Activated naive CD4-positive, alpha-beta T cell treated with anti-CD3 and anti-CD28 coated beads, Interleukin-2, amount 10 ng/mL, durations not matched to agents 7 days and 5 days (primary cell): ENCODE measurements at regions not wholly inside any gene's neighbourhood (a gene's known extent, or its start where the extent isn't known, plus 50 kb on each side); places are given as distances from the start of the nearest gene placed in this dataset.
A peak's percentile ranks its signal among the peaks of the same experiment; 100 is the strongest.
"Not testable (repeated sequence)": the region's sequence is repeated elsewhere in the genome, so short reads cannot be mapped to it uniquely, and the experiment has no call there.

Experiments
- CTCF ChIA-PET: fragments of 350-600 bp; sonication (Branson Sonifier 250); formaldehyde crosslinking; loops from one replicate; lab custom pipeline; 2021; ENCODE audit warnings: antibody characterized with exemption; lab: Charles Lee
- DNase-seq: peaks from one replicate; pipeline ENCODE4 v3.0.0-alpha.2; 2020
- H3K27ac Mint-ChIP-seq: one replicate; pipeline ENCODE4 v1.8.0; 2021; ENCODE audit warnings: mild to moderate bottlenecking, moderate library complexity, mixed read lengths
- H3K27me3 Mint-ChIP-seq: one replicate; pipeline ENCODE4 v1.8.0; 2021; ENCODE audit warnings: mild to moderate bottlenecking, mixed read lengths
- H3K36me3 Mint-ChIP-seq: one replicate; pipeline ENCODE4 v1.8.0; 2021; ENCODE audit warnings: mixed read lengths
- H3K4me1 Mint-ChIP-seq: one replicate; pipeline ENCODE4 v1.8.0; 2021; ENCODE audit warnings: mixed read lengths
- H3K4me3 Mint-ChIP-seq: one replicate; pipeline ENCODE4 v1.8.0; 2021; ENCODE audit warnings: mild to moderate bottlenecking, moderate library complexity, mixed read lengths
- H3K9me3 Mint-ChIP-seq: one replicate; pipeline ENCODE4 v1.8.0; 2021; ENCODE audit warnings: mixed read lengths

DNA sequence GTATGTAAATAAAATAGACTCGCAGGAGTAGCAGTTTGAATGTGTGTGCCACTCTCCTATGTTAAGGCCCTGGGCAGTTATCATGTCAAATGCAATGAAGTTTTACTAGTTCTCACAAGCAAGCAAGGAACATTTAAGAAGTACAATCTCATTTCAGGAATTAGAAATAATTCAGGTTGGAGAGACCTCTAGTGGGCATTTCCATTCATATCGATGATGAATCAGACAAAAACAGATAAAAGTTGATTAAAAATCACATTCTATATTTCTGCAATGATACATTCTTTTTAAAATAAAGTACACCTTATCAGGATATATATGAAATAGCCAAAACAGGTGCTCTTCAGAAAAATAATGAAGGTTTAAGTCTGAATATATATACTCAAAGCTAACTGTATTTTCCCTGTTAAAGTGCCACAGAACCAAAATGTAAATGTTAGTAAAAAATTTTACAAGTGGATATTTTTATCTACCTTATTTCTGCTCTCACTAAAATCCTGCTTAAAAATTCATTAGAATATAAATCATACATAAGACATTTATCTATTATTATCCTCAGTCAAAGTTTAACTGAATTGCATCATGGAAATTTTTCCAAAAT, 492.4 kb upstream of the FRG2C start:
- Mint-ChIP-seq H3K27ac (no peak overlapping the region), H3K36me3 (no peaks in the 10 kb centered on the region), H3K4me3 (no peak overlapping the region), H3K27me3 (no peaks in the 10 kb centered on the region), H3K9me3 (no peaks in the 10 kb centered on the region), H3K4me1 (no peaks in the 10 kb centered on the region)
- CTCF ChIA-PET: interaction anchor here (0.5 to 1.6 kb wide), 2 partner anchors 8 to 51 kb away, joined by 3 to 4 read pairs; no protein-coding TSS in a partner anchor
- no peak for DNase-seq

DNA sequence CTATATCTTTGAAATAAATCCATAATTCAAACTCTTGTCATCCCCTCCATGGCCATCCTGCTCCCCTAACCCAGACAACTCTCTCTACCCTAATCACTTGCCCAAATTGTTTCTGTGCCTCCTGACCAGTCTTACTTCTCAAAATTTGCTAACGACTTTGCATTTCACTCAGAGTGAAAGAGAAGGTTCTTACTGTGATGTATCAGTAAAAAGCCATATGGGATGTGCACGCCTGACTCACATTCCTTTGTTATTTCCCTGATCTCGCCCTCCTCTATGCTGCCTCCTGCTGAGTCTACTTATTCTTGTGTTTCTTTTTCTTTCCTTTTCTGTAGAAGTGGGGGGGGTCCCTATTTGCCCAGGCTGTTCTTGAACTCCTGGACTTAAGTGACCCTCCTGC, 487.2 kb upstream of the FRG2C start:
- Mint-ChIP-seq H3K4me3 (no peak overlapping the region), H3K27ac (no peak overlapping the region), H3K9me3 (no peaks in the 10 kb centered on the region), H3K4me1 (no peaks in the 10 kb centered on the region), H3K36me3 (no peaks in the 10 kb centered on the region), H3K27me3 (no peaks in the 10 kb centered on the region)
- CTCF ChIA-PET: no interaction called here
- no peak for DNase-seq

DNA sequence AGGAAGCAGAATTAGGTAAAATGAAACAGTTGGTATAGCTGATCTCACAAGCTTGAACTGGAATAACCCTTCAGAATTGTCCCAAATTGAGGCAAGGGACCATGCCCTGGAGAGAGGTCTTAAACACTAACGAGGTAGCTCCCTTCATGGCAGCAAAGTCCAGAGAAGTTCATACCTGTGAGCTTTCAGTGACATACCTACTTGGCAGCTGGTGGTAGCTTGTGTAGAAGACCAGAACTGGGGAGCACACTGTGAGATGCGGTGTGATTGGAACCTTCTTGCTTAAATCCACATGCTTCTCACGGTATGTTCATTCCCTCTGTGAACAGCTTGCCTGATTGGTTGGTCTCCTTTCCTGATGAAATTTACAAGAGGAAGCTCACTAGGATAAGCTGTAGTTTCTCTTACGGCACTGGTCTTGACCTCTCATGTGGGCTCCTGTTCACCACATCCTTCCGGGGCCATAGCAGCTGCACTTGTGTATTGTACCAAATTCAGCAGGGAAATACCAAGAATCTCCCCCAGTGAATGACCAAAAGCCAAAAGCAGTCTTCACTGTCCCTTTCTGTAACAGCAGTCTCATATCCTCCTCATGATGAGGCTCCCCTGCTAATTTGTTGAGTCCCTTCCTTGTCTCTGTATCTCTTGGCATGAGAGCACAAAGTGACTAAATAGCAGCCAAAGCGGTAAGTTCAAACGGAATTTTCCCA, 483.7 kb upstream of the FRG2C start:
- H3K4me3 Mint-ChIP-seq: no peak overlapping the region
- no peaks in the 10 kb centered on the region for H3K9me3 Mint-ChIP-seq
- DNase-seq: no peak
- no peaks in the 10 kb centered on the region for H3K36me3 Mint-ChIP-seq
- H3K27me3 Mint-ChIP-seq: peaks cover under 1% of the 10 kb centered on the region
- no peak overlapping the region for H3K27ac Mint-ChIP-seq
- no peaks in the 10 kb centered on the region for H3K4me1 Mint-ChIP-seq
- CTCF ChIA-PET: interaction anchor here (1.3 to 2.0 kb wide), 2 partner anchors 9 to 12 kb away, joined by 4 to 5 read pairs; no protein-coding TSS in a partner anchor

DNA sequence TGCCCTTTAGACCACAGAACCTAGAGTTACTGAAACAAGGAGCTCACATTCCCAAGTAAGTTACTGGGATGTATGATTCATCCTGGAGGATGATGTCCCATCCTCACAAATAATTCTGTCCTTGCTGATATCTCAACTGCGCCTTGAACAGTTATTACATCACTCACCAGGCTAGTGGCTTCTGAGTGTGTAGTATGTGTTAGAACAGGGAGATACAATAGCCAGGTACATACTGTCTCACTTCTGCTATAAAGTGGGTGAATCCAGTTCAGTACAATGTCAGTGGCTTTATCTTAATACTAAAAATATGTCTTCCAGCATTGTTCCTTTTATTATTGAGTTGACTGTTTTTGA, 483.2 kb upstream of the FRG2C start:
- Mint-ChIP-seq H3K27ac (no peak overlapping the region), H3K4me3 (no peak overlapping the region), H3K4me1 (no peaks in the 10 kb centered on the region), H3K36me3 (no peaks in the 10 kb centered on the region), H3K27me3 (peaks cover 3% of the 10 kb centered on the region), H3K9me3 (no peaks in the 10 kb centered on the region)
- no peak for DNase-seq
- CTCF ChIA-PET: no interaction called here

DNA sequence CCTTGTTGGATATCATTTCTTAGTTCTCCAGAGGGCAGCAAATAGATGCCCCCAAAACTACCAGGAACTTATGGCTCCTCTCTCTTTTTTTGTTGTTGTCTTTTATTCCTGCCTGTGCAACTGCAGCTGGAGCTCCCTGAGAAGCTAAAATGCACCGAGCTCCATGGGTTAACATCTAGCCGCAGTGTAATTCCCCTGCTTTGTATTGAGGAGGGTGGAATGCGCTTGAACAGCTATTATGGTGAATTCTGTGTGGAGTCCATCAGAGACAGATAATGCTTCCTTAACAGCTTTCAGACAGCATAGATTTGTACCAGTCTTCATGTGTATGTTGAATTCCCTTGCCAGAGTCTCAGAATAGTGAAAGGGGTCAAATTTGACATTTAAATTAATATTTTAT, 475.2 kb upstream of the FRG2C start:
- H3K27ac Mint-ChIP-seq: no peak overlapping the region
- no peaks in the 10 kb centered on the region for H3K4me1 Mint-ChIP-seq
- CTCF ChIA-PET: no interaction called here
- H3K4me3 Mint-ChIP-seq: no peak overlapping the region
- no peak for DNase-seq
- peaks cover 3% of the 10 kb centered on the region for H3K27me3 Mint-ChIP-seq
- H3K9me3 Mint-ChIP-seq: no peaks in the 10 kb centered on the region
- no peaks in the 10 kb centered on the region for H3K36me3 Mint-ChIP-seq

DNA sequence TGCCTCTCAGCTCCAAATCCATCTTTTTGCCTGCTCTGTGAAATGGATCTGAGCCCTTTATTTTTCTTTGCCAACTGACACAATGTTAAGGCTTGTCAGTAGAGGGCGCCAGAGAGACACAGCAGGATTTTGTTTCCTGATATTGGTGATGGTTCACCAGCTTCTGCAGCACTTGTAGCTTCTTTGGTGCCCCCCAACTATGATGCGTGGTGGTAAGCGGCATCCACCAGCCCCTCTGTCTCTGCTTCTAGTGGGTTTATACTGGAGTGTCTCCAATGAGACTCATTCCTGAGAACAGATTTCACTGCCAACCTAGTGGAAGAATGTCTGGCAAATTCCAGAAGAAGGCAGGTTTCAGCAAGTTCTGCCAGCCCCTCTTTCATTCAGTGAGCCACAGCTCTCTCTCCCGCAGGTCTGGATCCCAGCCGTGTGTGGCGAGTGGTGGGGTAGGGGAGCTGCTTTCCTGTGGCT, 471.9 kb upstream of the FRG2C start:
- Mint-ChIP-seq H3K4me1 (no peaks in the 10 kb centered on the region), H3K9me3 (no peaks in the 10 kb centered on the region), H3K4me3 (no peak overlapping the region), H3K27ac (no peak overlapping the region), H3K27me3 (no peaks in the 10 kb centered on the region), H3K36me3 (no peaks in the 10 kb centered on the region)
- CTCF ChIA-PET: interaction anchor here (0.6 to 1.8 kb wide), 12 partner anchors 9 to 238 kb away, joined by 3 to 8 read pairs (median 3); no protein-coding TSS in a partner anchor
- peak; percentile 67 for DNase-seq

DNA sequence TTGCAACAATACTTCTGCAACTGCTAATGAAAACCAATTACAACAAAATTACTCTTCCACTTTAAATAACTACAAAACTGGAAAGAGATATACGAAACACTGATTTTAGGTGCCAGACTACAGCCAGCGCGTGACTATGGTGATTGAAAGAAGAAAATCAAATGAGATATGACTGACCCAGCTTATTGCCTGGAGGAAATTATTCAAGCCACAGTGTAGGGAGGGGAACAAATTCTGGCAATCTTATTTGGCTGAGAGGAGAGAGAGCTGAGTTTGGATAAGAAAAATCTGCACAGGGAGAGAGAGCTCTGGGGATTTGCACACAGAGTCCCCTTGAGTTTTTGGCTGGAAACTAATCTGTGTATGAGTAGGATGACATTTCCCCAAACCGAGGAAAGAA, 470.3 kb upstream of the FRG2C start:
- CTCF ChIA-PET: no interaction called here
- Mint-ChIP-seq H3K4me1 (no peaks in the 10 kb centered on the region), H3K27ac (no peak overlapping the region), H3K4me3 (no peak overlapping the region), H3K9me3 (no peaks in the 10 kb centered on the region), H3K27me3 (no peaks in the 10 kb centered on the region), H3K36me3 (no peaks in the 10 kb centered on the region)
- DNase-seq: no peak

DNA sequence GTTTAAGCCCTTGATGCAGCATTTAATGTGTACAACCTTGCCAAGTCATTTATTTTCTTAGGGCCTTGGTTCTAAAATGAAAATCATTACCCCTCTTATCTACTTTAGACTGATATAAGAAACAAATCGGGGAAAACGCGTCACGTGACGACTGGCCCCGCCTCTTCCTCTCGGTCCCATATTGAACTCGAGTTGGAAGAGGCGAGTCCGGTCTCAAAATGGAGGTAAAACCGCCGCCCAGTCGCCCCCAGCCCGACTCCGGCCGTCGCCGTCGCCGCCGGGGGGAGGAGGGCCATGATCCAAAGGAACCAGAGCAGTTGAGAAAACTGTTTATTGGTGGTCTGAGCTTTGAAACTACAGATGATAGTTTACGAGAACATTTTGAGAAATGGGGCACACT, 449.8 kb upstream of the FRG2C start:
- H3K9me3 Mint-ChIP-seq, CTCF ChIA-PET, DNase-seq, H3K4me1 Mint-ChIP-seq, H3K27ac Mint-ChIP-seq, H3K4me3 Mint-ChIP-seq, H3K27me3 Mint-ChIP-seq, H3K36me3 Mint-ChIP-seq: not testable (repeated sequence)

DNA sequence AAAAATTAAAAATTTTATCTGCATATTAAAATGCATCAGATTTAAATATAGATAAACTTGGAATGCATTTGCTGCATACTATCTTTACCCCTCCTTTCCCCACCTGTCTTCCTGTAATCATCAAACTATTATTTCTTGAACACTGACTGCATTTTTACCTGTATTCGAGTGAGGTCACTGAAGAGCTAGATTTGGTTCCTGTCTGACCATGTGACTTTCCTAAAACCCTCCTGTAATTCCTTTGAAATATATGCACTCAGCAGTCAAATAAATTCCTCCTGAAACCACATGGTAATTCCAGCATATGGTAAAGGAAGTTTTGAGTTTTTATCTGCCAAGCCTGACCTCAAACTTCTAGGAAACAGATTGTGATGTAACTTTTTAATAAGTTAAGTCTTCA, 445.6 kb upstream of the FRG2C start:
- Mint-ChIP-seq H3K36me3 (no peaks in the 10 kb centered on the region), H3K27ac (no peak overlapping the region), H3K4me1 (no peaks in the 10 kb centered on the region), H3K27me3 (no peaks in the 10 kb centered on the region), H3K4me3 (no peak overlapping the region), H3K9me3 (no peaks in the 10 kb centered on the region)
- CTCF ChIA-PET: no interaction called here
- DNase-seq: no peak

DNA sequence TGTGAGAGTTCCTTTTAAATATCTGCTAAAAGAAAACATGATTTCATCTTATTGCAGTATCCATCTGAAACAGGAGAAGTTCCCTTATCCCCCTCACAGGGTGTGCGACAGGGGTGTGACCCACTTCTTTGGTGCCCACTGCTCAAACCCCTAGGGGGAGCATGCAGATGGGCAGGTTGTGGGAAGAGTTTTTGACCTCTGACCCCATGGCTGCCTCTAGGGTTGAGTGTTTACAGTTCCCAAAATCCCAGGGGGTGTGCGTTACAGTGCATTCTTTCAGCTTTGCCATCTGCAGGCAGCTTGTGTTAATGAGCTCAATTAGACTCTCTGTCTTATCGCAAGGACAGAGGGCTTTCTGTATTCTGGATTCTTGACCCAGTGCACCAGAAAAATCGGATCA, 443.2 kb upstream of the FRG2C start:
- Mint-ChIP-seq H3K4me1 (no peaks in the 10 kb centered on the region), H3K4me3 (no peak overlapping the region), H3K27me3 (no peaks in the 10 kb centered on the region), H3K27ac (no peak overlapping the region), H3K9me3 (no peaks in the 10 kb centered on the region), H3K36me3 (no peaks in the 10 kb centered on the region)
- DNase-seq: no peak
- CTCF ChIA-PET: no interaction called here

DNA sequence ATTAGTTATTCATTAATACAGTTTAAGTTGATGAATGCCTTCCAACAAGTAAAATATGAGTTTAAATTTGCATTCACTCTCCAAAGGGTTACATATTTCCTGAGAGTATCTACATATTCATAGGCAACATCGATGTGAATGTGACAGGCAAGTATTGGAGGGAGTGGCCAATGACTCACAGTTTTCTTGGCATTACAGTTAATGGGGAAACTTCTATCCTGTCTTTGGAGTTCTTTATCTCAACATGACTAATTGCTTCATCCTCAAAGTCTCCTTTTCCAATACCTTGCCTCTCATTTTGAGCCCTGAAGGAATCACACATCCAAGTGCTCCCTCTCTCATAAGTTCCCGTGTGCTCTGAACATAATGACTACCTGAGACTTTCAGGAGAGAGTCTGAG, 439.7 kb upstream of the FRG2C start:
- CTCF ChIA-PET: no interaction called here
- DNase-seq: no peak
- H3K4me3 Mint-ChIP-seq: no peak overlapping the region

DNA sequence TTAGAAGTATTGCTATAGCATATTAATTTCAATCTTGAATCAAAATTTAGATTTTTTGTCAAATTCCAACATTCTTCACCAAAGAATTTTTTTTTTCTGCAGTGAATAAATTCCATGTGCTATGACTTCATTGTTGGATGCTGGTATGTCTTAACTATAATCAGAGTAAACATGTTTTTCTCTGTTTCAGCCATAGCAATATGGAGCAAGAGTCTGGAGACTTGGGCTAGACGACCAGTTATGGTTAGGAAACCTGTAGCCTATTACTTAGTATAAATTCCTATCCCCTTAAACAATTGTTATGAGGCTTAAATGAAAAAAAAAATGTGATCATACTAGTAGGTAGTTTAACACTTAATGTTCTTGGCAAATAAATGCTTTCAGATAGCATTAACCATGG, 431.9 kb upstream of the FRG2C start:
- DNase-seq: no peak
- H3K27me3 Mint-ChIP-seq: peaks cover 11% of the 10 kb centered on the region
- H3K36me3 Mint-ChIP-seq: no peaks in the 10 kb centered on the region
- no peaks in the 10 kb centered on the region for H3K9me3 Mint-ChIP-seq
- CTCF ChIA-PET: no interaction called here
- H3K27ac Mint-ChIP-seq: no peak overlapping the region
- no peak overlapping the region for H3K4me3 Mint-ChIP-seq
- H3K4me1 Mint-ChIP-seq: no peaks in the 10 kb centered on the region

More for the DNA sequence above, 439.7 kb upstream of the FRG2C start:
- Mint-ChIP-seq H3K4me1 (no peaks in the 10 kb centered on the region), H3K27ac (no peak overlapping the region), H3K9me3 (no peaks in the 10 kb centered on the region), H3K27me3 (no peaks in the 10 kb centered on the region), H3K36me3 (no peaks in the 10 kb centered on the region)

DNA sequence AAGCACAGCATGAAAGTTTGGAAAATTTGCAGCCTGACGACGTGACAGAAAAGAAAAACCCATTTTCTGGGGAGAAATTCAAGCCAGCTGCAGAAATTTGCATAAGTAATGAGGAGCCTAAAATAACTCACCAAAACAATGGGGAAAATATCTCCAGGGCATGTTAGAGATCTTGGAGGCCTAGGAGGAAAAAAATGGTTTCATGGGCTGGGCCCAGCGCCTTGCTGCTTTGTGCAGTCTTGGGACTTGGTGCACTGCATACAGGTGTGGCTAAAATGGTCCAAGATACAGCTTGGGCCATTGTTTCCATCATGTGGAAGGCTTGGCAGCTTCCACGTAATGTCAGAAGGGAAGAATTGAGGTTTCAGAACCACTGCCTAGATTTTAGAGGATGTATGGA, 428.5 kb upstream of the FRG2C start:
- Mint-ChIP-seq H3K36me3 (no peaks in the 10 kb centered on the region), H3K27me3 (peaks cover 11% of the 10 kb centered on the region), H3K4me3 (no peak overlapping the region), H3K27ac (no peak overlapping the region), H3K4me1 (no peaks in the 10 kb centered on the region), H3K9me3 (no peaks in the 10 kb centered on the region)
- DNase-seq: no peak
- CTCF ChIA-PET: no interaction called here

DNA sequence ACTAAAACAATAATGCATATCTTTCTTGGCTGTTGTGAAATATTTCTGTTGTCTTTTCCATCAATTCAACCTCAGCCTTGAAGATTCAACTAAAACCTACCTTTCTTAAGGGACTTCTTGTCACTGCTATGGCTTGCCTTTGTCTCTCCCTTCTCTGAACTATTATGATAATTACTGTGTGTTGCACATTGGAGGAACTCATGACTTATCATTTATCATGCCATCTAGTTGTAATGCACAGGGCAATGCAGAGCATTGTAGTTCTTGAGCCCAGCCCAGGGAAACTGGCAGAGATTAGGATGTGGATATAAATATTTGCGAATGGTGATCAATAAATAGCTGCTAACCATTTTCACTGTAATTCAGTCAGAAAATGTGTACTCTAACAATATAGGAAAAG, 427.1 kb upstream of the FRG2C start:
- no peaks in the 10 kb centered on the region for H3K9me3 Mint-ChIP-seq
- no peak for DNase-seq
- no peak overlapping the region for H3K27ac Mint-ChIP-seq
- no peaks in the 10 kb centered on the region for H3K36me3 Mint-ChIP-seq
- CTCF ChIA-PET: no interaction called here
- H3K4me3 Mint-ChIP-seq: no peak overlapping the region
- H3K27me3 Mint-ChIP-seq: peaks cover 11% of the 10 kb centered on the region
- H3K4me1 Mint-ChIP-seq: no peaks in the 10 kb centered on the region

DNA sequence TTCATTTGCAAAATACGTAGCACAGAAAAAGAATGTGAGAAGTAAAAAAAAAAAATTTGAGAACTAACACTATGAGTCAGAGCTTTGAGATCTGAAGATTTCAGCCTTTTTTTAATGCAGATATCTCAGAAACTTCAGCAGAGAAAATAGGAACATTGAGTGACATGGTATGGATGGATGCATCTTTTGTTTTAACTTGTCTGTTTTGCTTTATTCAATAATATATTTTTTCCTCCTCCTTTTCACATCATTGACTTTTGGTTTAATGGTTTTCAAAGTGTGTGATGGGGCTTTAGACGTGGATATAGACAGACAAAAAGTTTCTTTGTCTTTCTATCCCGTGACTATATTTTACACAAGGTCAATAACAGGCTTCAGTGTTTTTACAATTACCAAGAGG, 426.7 kb upstream of the FRG2C start:
- CTCF ChIA-PET: no interaction called here
- no peak for DNase-seq
- no peak overlapping the region for H3K4me3 Mint-ChIP-seq
- H3K36me3 Mint-ChIP-seq: no peaks in the 10 kb centered on the region
- peaks cover 11% of the 10 kb centered on the region for H3K27me3 Mint-ChIP-seq
- H3K27ac Mint-ChIP-seq: no peak overlapping the region
- no peaks in the 10 kb centered on the region for H3K4me1 Mint-ChIP-seq
- H3K9me3 Mint-ChIP-seq: no peaks in the 10 kb centered on the region
